Suppressor macrophage treated with lipopolysaccharide for 1 hour (primary cell): ENCODE measurements at regions not wholly inside any gene's neighbourhood (a gene's known extent, or its start where the extent isn't known, plus 50 kb on each side); places are given as distances from the start of the nearest gene placed in this dataset.

Experiments used
- DNase-seq, 3 donors: peaks; one replicate each; pipeline ENCODE4 v3.0.0-alpha.2; 2020 to 2022

DNA sequence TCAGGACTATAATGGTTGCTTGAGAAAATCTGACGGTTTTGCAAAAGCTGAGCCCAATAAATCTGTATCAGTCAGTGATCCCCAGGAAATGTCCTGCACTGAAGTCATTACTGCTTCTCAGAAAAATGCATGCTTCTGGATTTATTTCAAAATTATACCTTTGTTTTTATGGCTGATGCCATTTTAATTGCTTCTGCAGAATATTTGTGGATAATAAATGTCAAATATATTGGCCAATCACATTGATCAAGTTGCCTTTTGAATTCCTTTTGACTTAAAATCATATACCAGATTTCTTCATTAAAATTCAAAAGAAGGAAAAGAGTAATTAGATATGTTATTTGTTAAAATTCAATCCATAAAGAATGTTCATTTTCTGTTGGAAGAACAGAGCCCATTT lies 842.9 kb upstream of the ADGRL4 start:
- DNase-seq: no peak

- no peak for DNase-seq
These were observed 841.8 kb upstream of the ADGRL4 start for GRCh38 chr1:79848316-79848715.

DNA sequence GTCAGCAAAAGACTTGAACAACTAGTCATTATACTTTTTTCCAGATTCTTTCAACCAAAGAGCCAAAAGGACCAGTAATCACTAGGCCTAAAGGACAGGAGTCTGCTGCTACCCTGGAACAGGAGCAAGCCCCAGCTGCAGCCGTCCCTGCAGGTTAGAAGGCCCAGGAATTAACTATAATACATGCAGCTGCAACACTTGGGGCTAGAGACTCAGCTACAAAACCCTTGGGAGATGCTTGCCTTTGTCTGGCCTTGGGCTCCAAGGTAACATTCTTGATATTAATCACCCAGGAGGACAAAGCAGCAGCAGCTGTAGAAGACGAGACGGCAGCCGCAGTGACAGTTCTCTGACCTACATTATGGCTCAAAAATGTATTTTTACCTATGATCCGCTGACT lies 841.2 kb upstream of the ADGRL4 start:
- DNase-seq: no peak

DNA sequence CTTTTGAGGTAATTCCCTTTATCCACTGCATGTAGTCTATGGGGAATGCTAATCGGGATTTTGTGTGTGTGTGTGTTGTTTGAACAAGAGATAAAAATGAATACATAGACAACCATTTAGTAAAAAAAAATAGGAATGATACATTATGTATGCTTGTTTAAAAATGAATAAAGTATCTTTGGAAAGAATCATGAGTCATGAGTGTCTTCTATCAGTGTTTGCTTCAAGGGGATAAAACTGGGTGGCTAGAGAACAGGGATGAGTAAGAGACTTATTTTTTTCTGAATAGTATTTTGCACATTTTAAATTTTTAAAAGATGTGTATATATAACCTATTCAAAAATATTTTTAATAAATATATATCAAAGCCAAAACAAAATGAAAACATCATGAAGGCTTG lies 839.4 kb upstream of the ADGRL4 start:
- no peak for DNase-seq

DNA sequence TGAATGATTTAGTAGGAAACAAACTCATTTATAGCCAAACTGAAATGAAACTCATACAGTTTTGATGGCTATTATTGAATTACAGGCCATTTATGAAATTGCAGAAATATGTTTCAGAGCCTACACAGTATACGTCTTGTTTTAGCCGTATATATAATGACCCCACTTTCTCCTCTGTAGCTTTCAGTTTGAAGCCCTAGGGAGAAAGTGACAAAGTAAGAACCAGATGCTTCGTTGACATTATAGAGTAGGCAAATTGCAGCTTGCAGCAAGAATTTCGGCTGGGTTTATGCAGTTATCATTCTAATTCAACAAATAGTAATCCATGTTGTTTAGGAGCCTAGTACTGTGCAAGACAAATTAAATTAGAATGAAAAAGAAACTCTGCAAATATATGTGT lies 836.3 kb upstream of the ADGRL4 start:
- no peak for DNase-seq

DNA sequence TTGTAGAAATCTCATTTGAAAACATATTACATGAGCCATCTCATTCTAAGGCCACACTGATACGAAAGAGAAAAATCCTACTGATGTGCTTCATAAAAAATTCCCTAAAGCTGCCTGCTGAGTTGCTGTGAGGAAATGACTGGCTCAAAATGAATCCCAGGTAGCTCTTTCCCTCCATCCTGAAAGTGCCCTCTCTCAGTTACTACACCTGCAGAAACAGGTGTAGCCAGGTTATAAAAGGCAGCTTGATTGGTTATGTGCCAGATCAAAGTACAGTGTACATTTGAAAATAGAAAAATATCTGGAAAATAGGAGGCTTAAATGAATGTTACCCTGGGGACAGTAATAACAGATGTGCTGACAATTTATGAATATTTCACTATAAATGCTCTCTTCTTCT lies 833.4 kb upstream of the ADGRL4 start:
- no peak for DNase-seq

DNA sequence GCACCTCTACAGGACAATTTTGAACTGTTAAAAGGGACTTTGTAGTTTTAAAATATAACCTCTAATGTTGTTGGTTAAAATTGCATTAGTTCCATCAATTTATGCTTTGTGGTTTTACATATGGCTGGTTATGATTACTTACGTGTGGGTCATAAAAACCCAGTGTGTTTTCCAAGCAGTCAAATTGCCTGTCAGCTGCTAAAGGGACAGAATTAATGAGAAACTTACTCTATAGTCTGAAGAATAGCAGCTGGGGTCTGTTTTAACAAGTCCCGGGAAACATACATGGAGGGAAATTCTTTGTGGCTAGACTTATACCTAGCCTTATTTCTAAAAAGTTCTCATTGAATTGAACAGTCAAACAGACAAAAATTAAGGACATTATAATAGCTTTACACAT lies 820.9 kb upstream of the ADGRL4 start:
- no peak for DNase-seq

DNA sequence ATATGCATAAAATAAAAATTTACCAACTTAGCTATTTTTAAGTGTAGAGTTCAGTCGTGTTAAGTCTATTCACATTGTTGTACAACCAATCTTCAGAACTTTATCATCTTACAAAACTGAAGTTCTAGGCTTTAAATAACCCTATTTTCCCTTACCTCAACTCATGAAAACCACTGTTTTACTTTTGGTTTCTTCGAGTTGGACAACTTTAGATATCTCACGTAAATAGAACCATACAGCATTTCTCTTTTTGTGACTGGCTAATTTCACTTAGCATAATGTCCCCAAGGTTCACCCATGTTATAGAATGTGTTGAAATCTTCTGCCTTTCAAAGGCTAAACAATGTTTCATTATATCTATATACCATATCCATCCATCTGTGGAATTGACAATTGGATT lies 819.0 kb upstream of the ADGRL4 start:
- no peak for DNase-seq

DNA sequence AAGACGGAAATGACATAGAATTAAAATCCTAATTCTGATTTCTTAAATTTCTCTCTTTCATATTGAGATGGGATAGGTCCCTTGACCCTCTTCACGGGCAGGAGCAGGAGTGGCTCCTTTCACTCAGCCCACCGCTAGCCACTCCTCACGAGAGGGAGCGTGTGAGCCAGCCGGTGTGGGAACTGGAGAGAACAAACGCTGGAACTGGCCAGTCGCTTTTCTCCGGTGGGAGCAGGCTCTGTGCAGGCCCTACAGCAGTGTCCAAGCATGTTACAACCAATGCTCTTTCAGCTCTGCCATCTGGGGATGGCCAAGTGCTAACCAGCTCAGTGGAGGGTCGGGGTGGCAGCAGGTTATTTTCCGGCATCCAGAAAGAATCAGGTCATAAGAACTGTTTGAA lies 815.5 kb upstream of the ADGRL4 start:
- DNase-seq: no peak

GRCh38 chr1:79819140-79819539 lies 812.6 kb upstream of the ADGRL4 start:
- DNase-seq: no peak

DNA sequence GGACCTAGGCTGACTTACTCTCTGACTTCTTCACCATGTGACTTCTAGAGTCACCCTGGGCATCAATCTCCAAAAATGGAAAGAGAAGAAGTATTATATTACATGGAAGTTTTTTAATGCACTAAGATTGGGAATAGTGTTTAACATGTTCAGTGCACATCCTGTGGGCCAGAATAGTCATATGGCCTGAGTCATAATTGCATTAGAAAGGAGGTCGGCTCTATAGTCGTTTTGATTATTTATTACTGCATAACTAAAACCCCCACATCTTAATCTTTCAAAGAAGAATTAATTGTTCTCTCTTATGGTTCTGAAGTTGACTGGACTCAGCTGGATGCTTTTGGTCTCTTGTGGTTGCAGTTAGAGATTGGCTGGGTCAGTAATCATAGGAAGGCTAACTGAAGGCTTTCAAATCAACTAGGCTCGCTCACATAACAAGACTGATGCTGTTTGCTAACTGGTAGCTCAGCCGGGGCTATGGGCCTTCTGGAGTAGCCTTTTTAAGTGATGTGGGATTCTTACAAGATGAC lies 810.6 kb upstream of the ADGRL4 start:
- no peak for DNase-seq

DNA sequence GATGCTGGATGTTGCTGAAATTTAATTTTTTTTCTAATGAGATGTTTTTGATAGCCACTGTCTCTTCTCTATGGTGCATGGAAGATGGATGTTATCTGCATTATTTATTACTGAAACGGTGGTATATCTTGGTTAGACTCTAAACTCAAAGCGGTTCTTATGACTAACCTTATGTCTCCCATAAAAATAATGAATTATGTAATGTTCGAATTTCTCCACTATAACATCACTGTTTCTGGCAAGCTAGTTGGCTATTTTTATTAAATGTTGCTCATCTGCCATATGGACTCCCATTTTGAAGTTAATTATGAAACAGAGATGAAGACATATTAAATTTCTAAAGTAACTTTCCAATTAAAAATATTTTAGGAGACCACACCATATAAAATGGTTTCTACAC lies 808.6 kb upstream of the ADGRL4 start:
- DNase-seq: no peak

DNA sequence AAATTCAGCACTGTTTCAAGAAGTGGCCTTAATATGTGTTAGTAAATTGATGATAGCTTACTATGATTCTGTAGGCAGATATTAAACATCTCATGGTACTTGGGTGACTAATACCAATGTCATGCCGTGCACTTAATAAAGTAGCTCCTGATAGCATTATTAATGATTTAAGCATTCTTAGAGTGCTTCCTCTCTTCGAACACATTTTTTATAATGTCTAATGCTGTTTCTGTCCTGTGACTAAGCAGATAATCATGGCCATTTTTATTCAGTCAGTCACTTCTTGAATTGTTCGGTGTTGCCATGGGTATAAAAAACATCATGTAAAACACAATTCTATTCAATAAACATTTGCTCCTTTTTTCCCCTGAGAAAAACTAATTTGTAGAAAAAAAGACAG lies 804.6 kb upstream of the ADGRL4 start:
- no peak for DNase-seq

GRCh38 chr1:79808816-79809475 lies 802.4 kb upstream of the ADGRL4 start:
- DNase-seq: no peak

- DNase-seq: no peak
These were observed 801.3 kb upstream of the ADGRL4 start for GRCh38 chr1:79807816-79808215.

- DNase-seq: no peak
These were observed 791.0 kb upstream of the ADGRL4 start for GRCh38 chr1:79797487-79797886.

- DNase-seq: no peak
These were observed 789.9 kb upstream of the ADGRL4 start for GRCh38 chr1:79796434-79796833.

GRCh38 chr1:79792219-79792930 lies 785.8 kb upstream of the ADGRL4 start:
- no peak for DNase-seq

DNA sequence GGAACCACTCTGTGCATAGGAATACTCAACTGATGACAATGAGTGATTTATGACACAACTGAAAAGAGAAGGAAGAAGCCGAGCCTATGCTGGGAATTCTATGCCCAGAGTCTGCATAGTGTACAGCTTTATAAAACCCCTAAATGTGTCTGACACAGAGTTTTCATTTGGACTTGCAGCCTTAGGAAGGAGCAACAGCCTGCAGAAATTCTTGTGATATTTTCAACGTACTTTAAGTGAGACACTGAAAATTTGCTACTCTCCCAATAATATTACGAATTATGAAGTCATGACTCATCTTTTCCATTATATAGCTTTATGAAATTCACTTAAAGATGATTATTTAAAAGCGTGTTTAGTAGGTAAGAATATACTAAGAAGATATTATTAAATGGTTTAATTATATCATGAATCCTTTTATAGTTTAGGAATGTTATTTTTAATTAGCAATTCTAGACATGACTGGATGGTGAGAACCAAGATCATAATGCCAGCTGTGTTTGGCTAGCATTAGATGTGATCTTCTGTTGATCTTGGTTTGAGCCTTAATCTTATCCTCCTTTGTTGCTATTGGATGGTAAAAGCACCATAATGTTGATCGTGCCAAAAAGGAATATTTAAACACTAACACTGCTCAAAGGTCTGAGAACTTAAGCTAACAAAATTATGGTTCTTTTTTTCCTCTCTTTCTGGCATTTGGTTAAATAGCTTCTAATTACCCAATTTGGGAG lies 785.1 kb upstream of the ADGRL4 start:
- DNase-seq: no peak

GRCh38 chr1:79790950-79791349 lies 784.4 kb upstream of the ADGRL4 start:
- DNase-seq: no peak

GRCh38 chr1:79787631-79788030 lies 781.1 kb upstream of the ADGRL4 start:
- no peak for DNase-seq

DNA sequence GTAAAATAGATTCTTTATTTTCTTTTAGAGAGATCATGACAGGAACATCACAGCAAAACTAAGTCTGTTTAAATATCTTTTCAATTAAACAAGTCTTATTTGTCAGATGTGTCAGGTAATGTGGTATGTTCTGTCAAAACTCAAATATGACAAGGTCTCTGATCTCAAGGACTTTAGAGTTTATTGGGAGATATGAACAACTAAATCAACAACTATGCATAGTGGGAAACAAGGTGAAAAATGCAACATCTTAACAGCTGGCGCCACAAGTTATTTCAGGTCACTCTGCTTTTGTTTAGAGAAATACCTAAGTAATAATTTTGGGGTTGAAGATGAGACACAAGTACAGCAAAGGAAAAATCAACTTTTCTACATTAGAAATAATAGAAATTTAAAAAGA lies 779.4 kb upstream of the ADGRL4 start:
- no peak for DNase-seq

DNA sequence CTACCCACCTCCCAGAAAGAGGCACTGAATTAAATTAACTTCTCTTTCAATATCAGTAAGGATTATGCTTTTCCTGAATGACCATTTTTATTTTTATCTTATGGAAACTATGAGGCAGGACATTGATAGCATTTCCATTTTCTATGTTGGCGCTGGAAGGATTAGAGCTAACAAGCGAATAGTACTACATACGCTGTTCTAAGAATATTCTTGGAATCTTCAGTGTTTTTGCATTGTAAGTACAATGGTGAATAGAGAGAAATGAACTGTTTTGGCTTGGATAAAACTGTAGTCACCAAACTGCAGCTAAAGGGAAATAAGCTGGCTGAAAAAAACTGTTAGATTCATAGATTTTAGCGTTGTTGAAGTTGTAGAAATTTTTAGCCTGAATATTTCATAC lies 779.0 kb upstream of the ADGRL4 start:
- DNase-seq: no peak

DNA sequence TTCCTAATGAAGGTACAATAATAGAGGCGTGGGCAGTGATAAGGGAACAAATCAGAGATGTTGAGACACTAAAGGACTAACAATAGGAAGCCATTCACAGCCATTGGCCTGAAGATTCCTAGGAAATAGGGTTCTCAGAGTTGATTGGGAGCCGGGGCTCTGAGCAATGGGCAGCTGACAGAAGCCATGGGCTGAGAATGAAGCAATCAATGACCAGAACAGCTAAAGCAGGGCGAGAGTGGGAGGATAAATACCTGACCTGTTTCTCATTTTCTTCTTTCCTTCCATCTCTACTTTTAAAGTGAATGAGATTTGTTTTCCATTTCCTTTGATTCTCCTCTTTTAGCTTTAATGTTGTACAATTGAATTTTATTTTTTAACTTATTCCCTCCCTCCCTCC lies 774.7 kb upstream of the ADGRL4 start:
- DNase-seq: no peak
